ENCODE measurements at regions not wholly inside any gene's neighbourhood (a gene's known extent, or its start where the extent isn't known, plus 50 kb on each side); places are given as distances from the start of the nearest gene placed in this dataset.
"Not testable (repeated sequence)": the region's sequence is repeated elsewhere in the genome, so short reads cannot be mapped to it uniquely, and the experiment has no call there.

GRCh38 chr11:93059117-93059957 lies 89.9 kb downstream of the MTNR1B start:
- H3K27me3 Mint-ChIP-seq (ENCODE audit: low read depth), result peaks cover 9% of the 10 kb centered on the region
- CTCF ChIA-PET, result interaction anchor here (0.9 kb wide), 1 partner anchor 95 kb away, joined by 3 read pairs; no protein-coding TSS in a partner anchor
- intact Hi-C loops (cut with micrococcal nuclease), result no loop called here
- peaks cover 6% of the 10 kb centered on the region for H3K4me1 Mint-ChIP-seq (ENCODE audit: low read depth)
- peaks cover 4% of the 10 kb centered on the region for H3K9me3 Mint-ChIP-seq
- H3K36me3 Mint-ChIP-seq (ENCODE audit: low read depth), result no peaks in the 10 kb centered on the region
- no peak overlapping the region for H3K27ac Mint-ChIP-seq
- DNase-seq, result no peak
- no peak overlapping the region for H3K4me3 Mint-ChIP-seq

GRCh38 chr11:93063086-93063485 lies 93.6 kb downstream of the MTNR1B start:
- H3K4me3 Mint-ChIP-seq, result no peak overlapping the region
- intact Hi-C loops (cut with micrococcal nuclease), result no loop called here
- no peaks in the 10 kb centered on the region for H3K36me3 Mint-ChIP-seq (ENCODE audit: low read depth)
- no peak for DNase-seq
- peaks cover 35% of the 10 kb centered on the region for H3K27me3 Mint-ChIP-seq (ENCODE audit: low read depth)
- H3K27ac Mint-ChIP-seq, result no peak overlapping the region
- no peaks in the 10 kb centered on the region for H3K4me1 Mint-ChIP-seq (ENCODE audit: low read depth)
- CTCF ChIA-PET, result no interaction called here
- H3K9me3 Mint-ChIP-seq, result no peaks in the 10 kb centered on the region

GRCh38 chr11:93065074-93065674 lies 95.7 kb downstream of the MTNR1B start:
- not testable (repeated sequence) for H3K27ac Mint-ChIP-seq; H3K36me3 Mint-ChIP-seq (ENCODE audit: low read depth); H3K9me3 Mint-ChIP-seq; H3K4me1 Mint-ChIP-seq (ENCODE audit: low read depth); H3K4me3 Mint-ChIP-seq
- peaks cover 37% of the 10 kb centered on the region for H3K27me3 Mint-ChIP-seq (ENCODE audit: low read depth)
- intact Hi-C loops (cut with micrococcal nuclease), result loop anchor here (1.0 kb wide), 1 partner anchor 123 kb away; no protein-coding TSS in a partner anchor
- DNase-seq, result peak; percentile 37
- CTCF ChIA-PET, result interaction anchor here (0.9 kb wide), 1 partner anchor 123 kb away, joined by 4 read pairs; no protein-coding TSS in a partner anchor

- Mint-ChIP-seq H3K36me3 (ENCODE audit: low read depth) (no peaks in the 10 kb centered on the region), H3K9me3 (no peaks in the 10 kb centered on the region), H3K27ac (no peak overlapping the region), H3K4me1 (ENCODE audit: low read depth) (no peaks in the 10 kb centered on the region), H3K27me3 (ENCODE audit: low read depth) (peaks cover 31% of the 10 kb centered on the region), H3K4me3 (no peak overlapping the region)
- CTCF ChIA-PET, result no interaction called here
- no peak for DNase-seq
- intact Hi-C loops (cut with micrococcal nuclease), result no loop called here
Measured at GRCh38 chr11:93067881-93068390, 98.5 kb downstream of the MTNR1B start.

- intact Hi-C loops (cut with micrococcal nuclease), result no loop called here
- Mint-ChIP-seq H3K36me3 (ENCODE audit: low read depth) (no peaks in the 10 kb centered on the region), H3K27me3 (ENCODE audit: low read depth) (peaks cover 10% of the 10 kb centered on the region), H3K27ac (no peak overlapping the region), H3K4me3 (no peak overlapping the region), H3K4me1 (ENCODE audit: low read depth) (no peaks in the 10 kb centered on the region), H3K9me3 (no peaks in the 10 kb centered on the region)
- CTCF ChIA-PET, result no interaction called here
- no peak for DNase-seq
Measured at GRCh38 chr11:93072229-93072914, 102.9 kb downstream of the MTNR1B start.

GRCh38 chr11:93073026-93073425 lies 103.6 kb downstream of the MTNR1B start:
- no peak for DNase-seq
- Mint-ChIP-seq H3K4me1 (ENCODE audit: low read depth) (no peaks in the 10 kb centered on the region), H3K27me3 (ENCODE audit: low read depth) (peaks cover 11% of the 10 kb centered on the region), H3K4me3 (no peak overlapping the region), H3K9me3 (no peaks in the 10 kb centered on the region), H3K36me3 (ENCODE audit: low read depth) (no peaks in the 10 kb centered on the region), H3K27ac (no peak overlapping the region)
- CTCF ChIA-PET, result no interaction called here
- intact Hi-C loops (cut with micrococcal nuclease), result no loop called here

GRCh38 chr11:93073508-93074280 lies 104.2 kb downstream of the MTNR1B start:
- H3K9me3 Mint-ChIP-seq, result no peaks in the 10 kb centered on the region
- H3K4me3 Mint-ChIP-seq, result no peak overlapping the region
- no peaks in the 10 kb centered on the region for H3K36me3 Mint-ChIP-seq (ENCODE audit: low read depth)
- CTCF ChIA-PET, result no interaction called here
- no peak for DNase-seq
- H3K27me3 Mint-ChIP-seq (ENCODE audit: low read depth), result peaks cover 8% of the 10 kb centered on the region
- intact Hi-C loops (cut with micrococcal nuclease), result no loop called here
- no peak overlapping the region for H3K27ac Mint-ChIP-seq
- H3K4me1 Mint-ChIP-seq (ENCODE audit: low read depth), result no peaks in the 10 kb centered on the region

- no peaks in the 10 kb centered on the region for H3K36me3 Mint-ChIP-seq (ENCODE audit: low read depth)
Measured at GRCh38 chr11:93074352-93074751, 104.9 kb downstream of the MTNR1B start.

GRCh38 chr11:93075782-93076181 lies 106.3 kb downstream of the MTNR1B start:
- Mint-ChIP-seq H3K27ac (no peak overlapping the region), H3K36me3 (ENCODE audit: low read depth) (no peaks in the 10 kb centered on the region)

More at GRCh38 chr11:93074352-93074751, 104.9 kb downstream of the MTNR1B start:
- Mint-ChIP-seq H3K27ac (no peak overlapping the region), H3K27me3 (ENCODE audit: low read depth) (peaks cover 8% of the 10 kb centered on the region), H3K9me3 (no peaks in the 10 kb centered on the region), H3K4me1 (ENCODE audit: low read depth) (no peaks in the 10 kb centered on the region), H3K4me3 (no peak overlapping the region)
- CTCF ChIA-PET, result no interaction called here
- no peak for DNase-seq
- intact Hi-C loops (cut with micrococcal nuclease), result no loop called here

GRCh38 chr11:93080146-93080759 lies 110.8 kb downstream of the MTNR1B start:
- H3K4me3 Mint-ChIP-seq, result no peak overlapping the region
- peaks cover 12% of the 10 kb centered on the region for H3K27me3 Mint-ChIP-seq (ENCODE audit: low read depth)
- intact Hi-C loops (cut with micrococcal nuclease), result no loop called here

More at GRCh38 chr11:93075782-93076181, 106.3 kb downstream of the MTNR1B start:
- CTCF ChIA-PET, result interaction anchor here (0.6 kb wide), 1 partner anchor 1253 kb away, joined by 3 read pairs; no protein-coding TSS in a partner anchor
- Mint-ChIP-seq H3K27me3 (ENCODE audit: low read depth) (peaks cover 8% of the 10 kb centered on the region), H3K4me3 (no peak overlapping the region), H3K4me1 (ENCODE audit: low read depth) (no peaks in the 10 kb centered on the region), H3K9me3 (no peaks in the 10 kb centered on the region)
- intact Hi-C loops (cut with micrococcal nuclease), result no loop called here
- no peak for DNase-seq

GRCh38 chr11:93081694-93082093 lies 112.2 kb downstream of the MTNR1B start:
- Mint-ChIP-seq H3K27me3 (ENCODE audit: low read depth) (peaks cover 9% of the 10 kb centered on the region), H3K36me3 (ENCODE audit: low read depth) (no peaks in the 10 kb centered on the region), H3K4me1 (ENCODE audit: low read depth) (no peaks in the 10 kb centered on the region), H3K9me3 (no peaks in the 10 kb centered on the region), H3K27ac (no peak overlapping the region), H3K4me3 (no peak overlapping the region)
- intact Hi-C loops (cut with micrococcal nuclease), result no loop called here
- DNase-seq, result no peak
- CTCF ChIA-PET, result no interaction called here

More at GRCh38 chr11:93080146-93080759, 110.8 kb downstream of the MTNR1B start:
- no peaks in the 10 kb centered on the region for H3K36me3 Mint-ChIP-seq (ENCODE audit: low read depth)
- no peak overlapping the region for H3K27ac Mint-ChIP-seq
- CTCF ChIA-PET, result no interaction called here
- no peaks in the 10 kb centered on the region for H3K4me1 Mint-ChIP-seq (ENCODE audit: low read depth)
- no peaks in the 10 kb centered on the region for H3K9me3 Mint-ChIP-seq
- no peak for DNase-seq

Measured in activated naive CD4-positive, alpha-beta T cell treated with anti-CD3 and anti-CD28 coated beads for 36 hours (primary cell).